SJSA1 (cell line): ENCODE measurements at regions not wholly inside any gene's neighbourhood (a gene's known extent, or its start where the extent isn't known, plus 50 kb on each side); places are given as distances from the start of the nearest gene placed in this dataset.

Experiments
- DNase-seq, 2 experiments: peaks; one replicate each; pipeline ENCODE4 v3.0.0-alpha.2; 2015 to 2020; ENCODE audit warnings: low spot score in 2 of 2, low read depth in 1 of 2
- H3K27ac ChIP-seq: fragments of 250-450 bp; sonication (Bioruptor Pico); 2 replicates; pipeline ENCODE4 v1.5.1; 2020; ENCODE audit warnings: mild to moderate bottlenecking, moderate library complexity
- H3K27me3 ChIP-seq: fragments of 250-450 bp; sonication (Bioruptor Pico); replicated peaks from 2 replicates; pipeline ENCODE4 v1.5.1; 2020; ENCODE audit warnings: mild to moderate bottlenecking, moderate library complexity
- H3K36me3 ChIP-seq: fragments of 250-450 bp; sonication (Bioruptor Pico); 2 replicates; pipeline ENCODE4 v1.5.1; 2020; ENCODE audit warnings: mild to moderate bottlenecking
- H3K4me1 ChIP-seq: fragments of 250-450 bp; sonication (Bioruptor Pico); replicated peaks from 2 replicates; pipeline ENCODE4 v1.6.1; 2021; ENCODE audit warnings: mild to moderate bottlenecking
- H3K4me3 ChIP-seq: fragments of 250-450 bp; sonication (Bioruptor Pico); 2 replicates; pipeline ENCODE4 v1.5.1; 2020; ENCODE audit warnings: mild to moderate bottlenecking
- H3K9me3 ChIP-seq: fragments of 250-450 bp; sonication (Bioruptor Pico); replicated peaks from 2 replicates; pipeline ENCODE4 v1.5.1; 2020; ENCODE audit warnings: mild to moderate bottlenecking

DNA sequence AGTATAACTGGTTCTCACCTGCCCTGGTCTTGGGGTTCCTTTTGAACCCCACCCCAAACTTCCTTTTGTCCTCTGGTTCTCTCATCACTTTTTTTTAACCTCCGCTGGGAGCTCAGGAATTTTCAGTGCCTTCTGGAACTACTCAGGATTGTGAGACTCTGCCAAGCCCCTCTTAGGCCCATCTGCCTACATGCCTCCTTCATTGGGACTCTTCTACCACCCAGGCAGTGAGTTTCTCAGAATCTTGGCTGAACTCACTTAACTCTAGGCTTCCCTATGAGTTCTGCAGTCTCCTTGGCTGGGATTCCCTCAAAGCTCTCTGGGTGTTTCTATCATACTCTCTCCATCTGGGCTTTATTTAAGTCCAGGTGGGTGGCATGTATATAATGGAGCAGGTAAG lies 86.3 kb downstream of the MDH1 start:
- H3K9me3 ChIP-seq = no peaks in the 10 kb centered on the region
- H3K36me3 ChIP-seq = no peaks in the 10 kb centered on the region
- H3K27me3 ChIP-seq = no peaks in the 10 kb centered on the region
- no peaks in the 10 kb centered on the region for H3K4me1 ChIP-seq
- H3K4me3 ChIP-seq = no peak overlapping the region
- no peak for DNase-seq
- no peak overlapping the region for H3K27ac ChIP-seq

DNA sequence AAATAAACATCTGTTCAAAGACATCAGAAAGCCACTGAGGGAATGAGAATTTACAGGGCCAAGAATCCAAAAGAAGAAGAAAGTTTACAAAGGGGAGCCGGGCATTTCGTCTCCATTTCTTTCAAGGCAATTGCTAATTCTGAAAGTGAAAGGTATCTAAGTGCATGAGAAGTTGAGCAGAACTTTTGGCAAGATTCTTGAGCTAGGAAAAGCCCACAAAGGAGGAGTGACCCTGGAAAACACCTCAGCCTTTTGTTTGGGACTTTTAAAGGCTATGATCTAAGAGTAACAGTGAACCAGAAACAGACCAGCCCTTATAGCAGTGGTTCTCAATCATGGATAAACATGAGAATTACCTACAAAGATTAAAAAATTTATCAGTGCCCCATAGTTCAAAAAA lies 87.4 kb downstream of the MDH1 start:
- DNase-seq = no peak
- Histone ChIP-seq H3K27ac (no peak overlapping the region), H3K4me1 (no peaks in the 10 kb centered on the region), H3K36me3 (no peaks in the 10 kb centered on the region), H3K4me3 (no peak overlapping the region), H3K9me3 (no peaks in the 10 kb centered on the region), H3K27me3 (no peaks in the 10 kb centered on the region)

- no peaks in the 10 kb centered on the region for H3K4me1 ChIP-seq
- DNase-seq = no peak
- H3K9me3 ChIP-seq = no peaks in the 10 kb centered on the region
These were observed 89.3 kb downstream of the MDH1 start for GRCh38 chr2:63678085-63678484.

GRCh38 chr2:63678551-63678950 lies 89.8 kb downstream of the MDH1 start:
- H3K4me1 ChIP-seq = no peaks in the 10 kb centered on the region
- H3K4me3 ChIP-seq = no peak overlapping the region
- H3K9me3 ChIP-seq = no peaks in the 10 kb centered on the region
- H3K27ac ChIP-seq = no peak overlapping the region
- no peak for DNase-seq
- H3K27me3 ChIP-seq = no peaks in the 10 kb centered on the region
- H3K36me3 ChIP-seq = no peaks in the 10 kb centered on the region

More at GRCh38 chr2:63678085-63678484, 89.3 kb downstream of the MDH1 start:
- H3K4me3 ChIP-seq = no peak overlapping the region
- H3K27me3 ChIP-seq = no peaks in the 10 kb centered on the region
- H3K36me3 ChIP-seq = no peaks in the 10 kb centered on the region
- no peak overlapping the region for H3K27ac ChIP-seq

- Histone ChIP-seq H3K4me3 (no peak overlapping the region), H3K27me3 (no peaks in the 10 kb centered on the region), H3K36me3 (no peaks in the 10 kb centered on the region), H3K27ac (no peak overlapping the region), H3K9me3 (no peaks in the 10 kb centered on the region), H3K4me1 (no peaks in the 10 kb centered on the region)
- DNase-seq = no peak
These were observed 90.6 kb downstream of the MDH1 start for GRCh38 chr2:63679252-63679855.

- no peak for DNase-seq
- Histone ChIP-seq H3K9me3 (no peaks in the 10 kb centered on the region), H3K36me3 (no peaks in the 10 kb centered on the region), H3K27me3 (no peaks in the 10 kb centered on the region), H3K27ac (no peak overlapping the region), H3K4me1 (no peaks in the 10 kb centered on the region), H3K4me3 (no peak overlapping the region)
These were observed 91.7 kb downstream of the MDH1 start for GRCh38 chr2:63680455-63680854.

GRCh38 chr2:63681896-63682295 lies 93.1 kb downstream of the MDH1 start:
- no peaks in the 10 kb centered on the region for H3K9me3 ChIP-seq
- no peaks in the 10 kb centered on the region for H3K4me1 ChIP-seq
- H3K27ac ChIP-seq = no peak overlapping the region
- H3K27me3 ChIP-seq = no peaks in the 10 kb centered on the region
- H3K4me3 ChIP-seq = no peak overlapping the region
- DNase-seq = no peak
- no peaks in the 10 kb centered on the region for H3K36me3 ChIP-seq

DNA sequence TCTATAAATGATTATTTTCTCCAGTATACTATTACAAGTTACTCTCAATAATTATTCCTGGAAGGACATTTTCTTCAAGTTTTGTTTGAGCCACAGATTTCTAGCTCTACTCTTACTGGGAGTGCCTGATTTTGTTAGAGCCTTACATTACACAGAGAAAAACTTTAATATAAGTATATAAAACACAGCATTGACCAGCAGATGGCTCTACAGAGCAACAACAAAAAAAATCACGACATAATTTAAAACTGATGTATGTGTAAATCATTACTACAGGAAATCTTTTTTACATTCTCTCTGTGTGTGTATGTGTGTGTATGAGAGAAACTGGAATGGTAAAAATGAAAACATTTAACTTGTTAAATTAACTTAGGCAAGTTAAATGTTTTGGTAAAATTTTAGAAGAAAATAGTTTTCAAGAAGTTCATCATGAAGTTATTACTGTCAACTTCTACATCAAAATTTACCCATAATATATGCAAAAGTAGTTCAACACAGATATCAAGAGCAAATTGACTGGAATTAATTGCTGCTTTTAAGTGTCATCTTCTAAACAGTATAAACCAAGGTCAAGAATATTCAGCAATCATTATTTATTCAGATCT lies 103.3 kb downstream of the MDH1 start:
- Histone ChIP-seq H3K27ac (no peak overlapping the region), H3K4me1 (no peaks in the 10 kb centered on the region), H3K9me3 (no peaks in the 10 kb centered on the region), H3K4me3 (no peak overlapping the region), H3K36me3 (no peaks in the 10 kb centered on the region), H3K27me3 (no peaks in the 10 kb centered on the region)
- DNase-seq = peak in 1 of 2 experiments; percentile 60

GRCh38 chr2:63695583-63695982 lies 106.8 kb downstream of the MDH1 start:
- H3K9me3 ChIP-seq = no peaks in the 10 kb centered on the region
- H3K36me3 ChIP-seq = no peaks in the 10 kb centered on the region
- no peak overlapping the region for H3K27ac ChIP-seq
- H3K4me3 ChIP-seq = no peak overlapping the region
- H3K27me3 ChIP-seq = no peaks in the 10 kb centered on the region
- peaks cover 19% of the 10 kb centered on the region for H3K4me1 ChIP-seq
- DNase-seq = no peak

- DNase-seq = no peak
- no peak overlapping the region for H3K27ac ChIP-seq
- no peaks in the 10 kb centered on the region for H3K9me3 ChIP-seq
- H3K27me3 ChIP-seq = no peaks in the 10 kb centered on the region
- no peak overlapping the region for H3K4me3 ChIP-seq
- H3K36me3 ChIP-seq = no peaks in the 10 kb centered on the region
- H3K4me1 ChIP-seq = peaks cover 19% of the 10 kb centered on the region
These were observed 107.7 kb downstream of the MDH1 start for GRCh38 chr2:63696496-63696895.

DNA sequence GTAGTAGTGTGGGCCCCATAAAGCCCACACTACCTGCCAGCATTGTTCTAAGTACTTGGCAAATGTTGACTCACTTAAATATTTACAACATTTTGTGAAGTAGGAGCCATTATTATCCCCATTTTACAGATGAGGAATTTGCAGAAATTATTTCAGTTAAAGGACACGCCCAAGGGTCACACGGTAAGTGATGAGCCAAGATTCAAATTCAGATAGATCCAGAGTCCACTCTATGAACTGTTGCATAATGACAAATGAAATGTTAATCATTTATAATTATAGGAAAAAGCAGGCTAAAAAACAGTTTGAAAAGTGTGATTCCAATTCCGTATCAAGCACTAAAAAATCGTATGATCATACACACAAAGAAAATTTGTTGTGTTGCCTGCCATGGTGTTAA lies 108.4 kb downstream of the MDH1 start:
- no peak for DNase-seq
- Histone ChIP-seq H3K4me3 (no peak overlapping the region), H3K9me3 (no peaks in the 10 kb centered on the region)

DNA sequence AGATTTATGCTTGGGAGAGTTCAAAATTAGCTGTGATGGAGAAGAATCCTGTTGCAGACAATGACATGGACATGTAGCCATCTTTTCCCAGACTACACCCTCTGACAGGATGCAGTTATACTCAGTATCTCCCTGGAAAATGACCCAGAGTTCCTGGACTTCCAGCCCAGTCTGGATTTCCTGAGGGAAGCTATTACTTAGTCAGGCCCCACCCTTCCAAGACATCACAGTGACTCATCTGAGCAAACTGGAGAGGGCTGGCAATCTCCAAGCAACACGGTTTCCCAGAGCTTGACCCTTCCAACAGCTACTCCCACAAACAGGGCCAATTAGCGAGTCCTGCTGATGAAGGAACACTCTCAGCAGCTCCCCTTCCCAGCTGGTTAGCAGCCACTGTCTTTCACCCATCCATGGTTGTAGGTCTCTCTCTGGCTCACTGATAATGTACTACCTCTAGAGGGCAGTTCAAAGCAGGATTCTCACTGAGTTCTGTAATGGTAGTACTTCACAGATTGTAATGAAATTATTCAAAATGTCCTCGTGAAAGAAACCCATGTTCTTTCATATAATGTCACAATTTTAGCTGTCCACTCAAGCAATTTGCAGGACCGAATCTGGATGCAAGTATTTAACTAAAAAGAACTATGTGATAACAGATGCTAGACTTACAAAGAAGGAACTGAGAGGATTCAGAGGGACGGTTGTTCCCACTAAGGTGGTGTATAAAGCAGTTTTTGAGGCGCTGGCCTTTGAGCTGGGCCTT lies 110.2 kb downstream of the MDH1 start:
- H3K9me3 ChIP-seq = no peaks in the 10 kb centered on the region
- no peaks in the 10 kb centered on the region for H3K27me3 ChIP-seq
- peaks cover 19% of the 10 kb centered on the region for H3K4me1 ChIP-seq
- no peak overlapping the region for H3K4me3 ChIP-seq
- peak; percentile 73 to 79 for DNase-seq
- H3K36me3 ChIP-seq = no peaks in the 10 kb centered on the region
- peak overlapping the region; percentile 44 for H3K27ac ChIP-seq

More for the DNA sequence above, 108.4 kb downstream of the MDH1 start:
- Histone ChIP-seq H3K27me3 (no peaks in the 10 kb centered on the region), H3K36me3 (no peaks in the 10 kb centered on the region), H3K27ac (no peak overlapping the region), H3K4me1 (peaks cover 19% of the 10 kb centered on the region)

DNA sequence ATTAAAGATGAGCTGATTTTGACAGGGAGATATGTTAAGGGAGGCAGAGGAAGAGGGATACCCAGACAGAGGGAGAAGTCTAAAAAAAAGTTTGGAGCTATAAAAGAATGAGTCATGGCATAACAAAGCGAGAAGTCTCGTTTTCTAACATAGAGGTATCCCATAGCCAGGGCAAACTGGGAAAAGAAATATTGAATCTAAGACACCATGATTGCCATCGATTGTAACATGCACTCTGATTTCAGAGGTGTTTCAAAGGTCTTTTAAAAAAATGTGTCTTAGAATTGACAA lies 110.7 kb downstream of the MDH1 start:
- DNase-seq = peak in 1 of 2 experiments; percentile 48
- H3K36me3 ChIP-seq = no peaks in the 10 kb centered on the region
- H3K27ac ChIP-seq = peak overlapping the region; percentile 44
- H3K4me1 ChIP-seq = peaks cover 19% of the 10 kb centered on the region
- no peaks in the 10 kb centered on the region for H3K9me3 ChIP-seq
- H3K4me3 ChIP-seq = no peak overlapping the region
- no peaks in the 10 kb centered on the region for H3K27me3 ChIP-seq

DNA sequence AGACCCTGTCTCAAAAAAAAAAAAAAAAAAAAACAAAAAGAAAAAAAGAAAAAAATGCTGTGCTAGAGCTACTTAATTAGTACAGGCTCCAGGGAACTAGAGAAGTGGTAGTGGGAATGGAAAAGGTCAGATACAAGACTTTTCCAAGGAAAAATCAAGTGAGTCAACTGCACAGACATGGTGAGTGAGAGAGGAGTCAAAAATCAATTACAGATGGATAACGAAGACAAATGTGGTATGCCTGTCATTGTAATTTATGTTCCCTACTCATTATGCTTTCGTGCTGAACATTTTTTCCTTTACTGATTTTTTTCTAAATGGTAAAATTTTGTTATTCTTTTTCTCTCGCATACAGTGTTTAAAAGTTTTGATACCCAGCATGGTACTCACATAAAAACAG lies 111.5 kb downstream of the MDH1 start:
- Histone ChIP-seq H3K4me3 (no peak overlapping the region), H3K4me1 (peaks cover 19% of the 10 kb centered on the region), H3K36me3 (no peaks in the 10 kb centered on the region), H3K9me3 (no peaks in the 10 kb centered on the region), H3K27me3 (no peaks in the 10 kb centered on the region), H3K27ac (no peak overlapping the region)
- no peak for DNase-seq
